ENCODE measurements at regions not wholly inside any gene's neighbourhood (a gene's known extent, or its start where the extent isn't known, plus 50 kb on each side); places are given as distances from the start of the nearest gene placed in this dataset.

GRCh38 chr4:29319663-29320340, 1400.4 kb upstream of the PCDH7 start:
- TF ChIP-seq, protein P1, sequence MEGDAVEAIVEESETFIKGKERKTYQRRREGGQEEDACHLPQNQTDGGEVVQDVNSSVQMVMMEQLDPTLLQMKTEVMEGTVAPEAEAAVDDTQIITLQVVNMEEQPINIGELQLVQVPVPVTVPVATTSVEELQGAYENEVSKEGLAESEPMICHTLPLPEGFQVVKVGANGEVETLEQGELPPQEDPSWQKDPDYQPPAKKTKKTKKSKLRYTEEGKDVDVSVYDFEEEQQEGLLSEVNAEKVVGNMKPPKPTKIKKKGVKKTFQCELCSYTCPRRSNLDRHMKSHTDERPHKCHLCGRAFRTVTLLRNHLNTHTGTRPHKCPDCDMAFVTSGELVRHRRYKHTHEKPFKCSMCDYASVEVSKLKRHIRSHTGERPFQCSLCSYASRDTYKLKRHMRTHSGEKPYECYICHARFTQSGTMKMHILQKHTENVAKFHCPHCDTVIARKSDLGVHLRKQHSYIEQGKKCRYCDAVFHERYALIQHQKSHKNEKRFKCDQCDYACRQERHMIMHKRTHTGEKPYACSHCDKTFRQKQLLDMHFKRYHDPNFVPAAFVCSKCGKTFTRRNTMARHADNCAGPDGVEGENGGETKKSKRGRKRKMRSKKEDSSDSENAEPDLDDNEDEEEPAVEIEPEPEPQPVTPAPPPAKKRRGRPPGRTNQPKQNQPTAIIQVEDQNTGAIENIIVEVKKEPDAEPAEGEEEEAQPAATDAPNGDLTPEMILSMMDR (IDR thresholded peaks at IDR 0.05): no peak
- no peak for TF ChIP-seq POLR2A (IDR thresholded peaks at IDR 0.05)

Data from lower leg skin (tissue), 3 donors.